ENCODE measurements at regions not wholly inside any gene's neighbourhood (a gene's known extent, or its start where the extent isn't known, plus 50 kb on each side); places are given as distances from the start of the nearest gene placed in this dataset.

DNA sequence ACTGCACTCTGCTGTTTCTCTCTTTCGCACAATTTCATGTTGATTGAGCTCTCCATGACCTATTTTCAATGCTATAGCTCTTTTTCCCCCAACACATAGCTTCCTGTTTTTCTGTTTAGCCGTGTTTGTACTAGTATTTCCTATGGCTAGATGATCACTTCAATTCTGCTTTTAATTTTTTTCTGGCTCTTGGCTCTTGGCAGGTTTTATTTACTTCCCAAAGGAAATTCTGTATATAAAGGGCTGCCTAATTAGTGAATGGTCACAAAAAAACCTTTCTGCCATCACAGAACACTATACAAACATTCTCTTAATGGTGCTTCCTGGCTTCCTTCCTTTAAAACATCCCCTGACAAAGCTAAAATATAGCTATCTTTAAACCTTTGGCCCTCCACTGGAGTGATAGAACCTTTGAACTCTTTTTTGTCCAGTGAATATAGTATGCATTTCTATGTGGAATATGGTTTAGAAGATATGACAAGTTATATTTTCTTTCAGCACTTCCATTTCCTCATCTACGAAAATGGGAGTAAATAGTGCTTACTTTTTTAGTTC, 88.2 kb downstream of the RASSF9 start:
- TF ChIP-seq, protein P1, sequence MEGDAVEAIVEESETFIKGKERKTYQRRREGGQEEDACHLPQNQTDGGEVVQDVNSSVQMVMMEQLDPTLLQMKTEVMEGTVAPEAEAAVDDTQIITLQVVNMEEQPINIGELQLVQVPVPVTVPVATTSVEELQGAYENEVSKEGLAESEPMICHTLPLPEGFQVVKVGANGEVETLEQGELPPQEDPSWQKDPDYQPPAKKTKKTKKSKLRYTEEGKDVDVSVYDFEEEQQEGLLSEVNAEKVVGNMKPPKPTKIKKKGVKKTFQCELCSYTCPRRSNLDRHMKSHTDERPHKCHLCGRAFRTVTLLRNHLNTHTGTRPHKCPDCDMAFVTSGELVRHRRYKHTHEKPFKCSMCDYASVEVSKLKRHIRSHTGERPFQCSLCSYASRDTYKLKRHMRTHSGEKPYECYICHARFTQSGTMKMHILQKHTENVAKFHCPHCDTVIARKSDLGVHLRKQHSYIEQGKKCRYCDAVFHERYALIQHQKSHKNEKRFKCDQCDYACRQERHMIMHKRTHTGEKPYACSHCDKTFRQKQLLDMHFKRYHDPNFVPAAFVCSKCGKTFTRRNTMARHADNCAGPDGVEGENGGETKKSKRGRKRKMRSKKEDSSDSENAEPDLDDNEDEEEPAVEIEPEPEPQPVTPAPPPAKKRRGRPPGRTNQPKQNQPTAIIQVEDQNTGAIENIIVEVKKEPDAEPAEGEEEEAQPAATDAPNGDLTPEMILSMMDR (IDR thresholded peaks at IDR 0.05; ENCODE audit: low read length), result no peak
- no peak for TF ChIP-seq EZH2 (IDR thresholded peaks at IDR 0.05; ENCODE audit: borderline replicate concordance, low read length)
